H1 (cell line): ENCODE measurements at regions not wholly inside any gene's neighbourhood (a gene's known extent, or its start where the extent isn't known, plus 50 kb on each side); places are given as distances from the start of the nearest gene placed in this dataset.

ENCODE experiments used
- CTCF ChIA-PET: fragments of 300-600 bp; sonication (Branson Sonifier 250); formaldehyde crosslinking; loops from one replicate; lab custom pipeline; 2021; ENCODE audit not compliant: partially characterized antibody; lab: Charles Lee
- POLR2A ChIA-PET: fragments of 300-600 bp; sonication (Branson Sonifier 250); formaldehyde crosslinking; loops from one replicate; lab custom pipeline; 2021; ENCODE audit warnings: inconsistent platforms; ENCODE audit not compliant: partially characterized antibody; lab: Charles Lee
- DNase-seq, 2 experiments: peaks; one replicate each; pipeline versions ENCODE4 v3.0.0 to v3.0.0-alpha.2; 2010 to 2022; ENCODE audit warnings: low spot score in 2 of 2, low read depth in 1 of 2, mixed read lengths in 1 of 2
- FAIRE-seq: peaks from 2 replicates; lab custom pipeline; 2011; peaks lifted over from hg19 to GRCh38; lab: Jason Lieb, UNC
- H2AFZ ChIP-seq: 2 replicates; pipeline ENCODE4 v1.8.1; 2012; ENCODE audit warnings: low read length, inconsistent platforms
- H2AK5ac ChIP-seq: 2 replicates; pipeline ENCODE4 v1.6.1; 2013; ENCODE audit warnings: low read depth, low read length
- H2BK120ac ChIP-seq: replicated peaks from 2 replicates; pipeline ENCODE3; 2013; ENCODE audit warnings: low read depth, low read length, inconsistent platforms
- H2BK12ac ChIP-seq: 2 replicates; pipeline ENCODE4 v1.6.1; 2013; ENCODE audit warnings: low read depth, low read length
- H2BK15ac ChIP-seq: 2 replicates; pipeline ENCODE4 v1.6.1; 2013; ENCODE audit warnings: low read length
- H2BK20ac ChIP-seq: 2 replicates; pipeline ENCODE4 v1.6.1; 2013; ENCODE audit warnings: low read length
- H2BK5ac ChIP-seq: 2 replicates; pipeline ENCODE4 v1.6.1; 2013; ENCODE audit warnings: low read depth, low read length
- H3K14ac ChIP-seq: 2 replicates; pipeline ENCODE4 v1.6.1; 2013; ENCODE audit warnings: inconsistent platforms; ENCODE audit not compliant: insufficient read length
- H3K18ac ChIP-seq: 2 replicates; pipeline ENCODE4 v1.6.1; 2013; ENCODE audit warnings: low read length; ENCODE audit errors: extremely low read depth
- H3K23ac ChIP-seq: 2 replicates; pipeline ENCODE4 v1.6.1; 2013; ENCODE audit warnings: inconsistent platforms; ENCODE audit not compliant: insufficient read length
- H3K23me2 ChIP-seq: 2 replicates; pipeline ENCODE4 v1.6.1; 2013; ENCODE audit warnings: low read depth, low read length
- H3K27ac ChIP-seq: 2 replicates; pipeline ENCODE4 v1.6.1; 2011; ENCODE audit warnings: low read depth, low read length, inconsistent platforms
- H3K27me3 ChIP-seq, 4 experiments: replicated peaks in 1 of 4; 1 replicate in 1 of 4; 2 replicates in 3 of 4; pipeline versions ENCODE4 v1.6.1 to v1.8.1; 2011 to 2013; ENCODE audit warnings: low read length in 3 of 4, mild to moderate bottlenecking in 3 of 4, inconsistent platforms in 2 of 4, mixed read lengths in 2 of 4, moderate library complexity in 1 of 4; ENCODE audit not compliant: control insufficient read depth in 3 of 4, insufficient read depth in 3 of 4; ENCODE audit errors: extremely low read depth in 1 of 4
- H3K36me3 ChIP-seq, 4 experiments: 2 replicates each; pipeline versions ENCODE4 v1.6.1 to v1.8.1; 2011 to 2013; ENCODE audit warnings: mild to moderate bottlenecking in 4 of 4, low read length in 3 of 4, moderate library complexity in 2 of 4, control low read depth in 1 of 4, inconsistent platforms in 1 of 4; ENCODE audit not compliant: insufficient read depth in 4 of 4, control insufficient read depth in 2 of 4
- H3K4ac ChIP-seq: replicated peaks from 2 replicates; pipeline ENCODE3; 2013; ENCODE audit warnings: low read length, low read depth, mixed read lengths, inconsistent platforms; ENCODE audit not compliant: insufficient read length
- H3K4me1 ChIP-seq, 4 experiments: replicated peaks in 1 of 4; 1 replicate in 1 of 4; 2 replicates in 3 of 4; pipeline versions ENCODE4 v1.6.1 to v1.8.1; 2011 to 2013; ENCODE audit warnings: low read length in 3 of 4, inconsistent platforms in 2 of 4, mixed read lengths in 1 of 4; ENCODE audit not compliant: insufficient read depth in 4 of 4, control insufficient read depth in 3 of 4
- H3K4me2 ChIP-seq, 2 experiments: 2 replicates each; pipeline versions ENCODE4 v1.6.1 to v1.8.1; 2011 to 2013; ENCODE audit warnings: low read depth in 2 of 2, low read length in 2 of 2, control low read depth in 1 of 2, inconsistent platforms in 1 of 2, mild to moderate bottlenecking in 1 of 2; ENCODE audit not compliant: insufficient read depth in 1 of 2
- H3K4me3 ChIP-seq, 4 experiments: fragments of 200-600, 300-600 bp in 1 of 4; sonication (generic), shearing (Covaris generic), sonication (Bioruptor Twin) in 1 of 4; 2 replicates each; pipeline versions ENCODE4 v1.5.1 to v1.8.1; 2011 to 2016; ENCODE audit warnings: low read length in 4 of 4, low read depth in 3 of 4, control low read depth in 2 of 4, inconsistent platforms in 2 of 4, mild to moderate bottlenecking in 2 of 4, mixed read lengths in 1 of 4, moderate library complexity in 1 of 4; ENCODE audit not compliant: insufficient read depth in 2 of 4; ENCODE audit errors: extremely low read depth in 1 of 4
- H3K56ac ChIP-seq: replicated peaks from 2 replicates; pipeline ENCODE3; 2013; ENCODE audit warnings: low read depth, mild to moderate bottlenecking, mixed read lengths, low read length, inconsistent platforms; ENCODE audit not compliant: insufficient read length
- H3K79me1 ChIP-seq: 2 replicates; pipeline ENCODE4 v1.6.1; 2013; ENCODE audit warnings: low read depth, low read length, control low read depth
- H3K79me2 ChIP-seq, 2 experiments: 2 replicates each; pipeline versions ENCODE4 v1.6.1 to v1.8.1; 2012 to 2013; ENCODE audit warnings: low read length in 2 of 2, mild to moderate bottlenecking in 2 of 2, inconsistent platforms in 1 of 2; ENCODE audit not compliant: insufficient read depth in 2 of 2, control insufficient read depth in 1 of 2
- H3K9ac ChIP-seq, 4 experiments: replicated peaks in 1 of 4; 1 replicate in 1 of 4; 2 replicates in 3 of 4; pipeline versions ENCODE4 v1.6.1 to v1.8.1; 2011 to 2013; ENCODE audit warnings: low read depth in 3 of 4, low read length in 3 of 4, control low read depth in 2 of 4, mild to moderate bottlenecking in 2 of 4, moderate library complexity in 2 of 4, inconsistent platforms in 1 of 4; ENCODE audit errors: extremely low read depth in 1 of 4
- H3K9me3 ChIP-seq, 2 experiments: 2 replicates each; pipeline versions ENCODE4 v1.6.1 to v1.8.1; 2012 to 2013; ENCODE audit warnings: mild to moderate bottlenecking in 2 of 2, moderate library complexity in 2 of 2, control low read depth in 1 of 2, inconsistent platforms in 1 of 2, low read depth in 1 of 2, low read length in 1 of 2, mixed read lengths in 1 of 2; ENCODE audit not compliant: insufficient read depth in 2 of 2
- H4K20me1 ChIP-seq, 2 experiments: replicated peaks in 1 of 2; 2 replicates each; pipeline versions ENCODE3 to v1.8.1; 2011 to 2013; ENCODE audit warnings: inconsistent platforms in 2 of 2, low read length in 2 of 2, mild to moderate bottlenecking in 1 of 2; ENCODE audit not compliant: insufficient read depth in 2 of 2, control insufficient read depth in 1 of 2
- H4K5ac ChIP-seq: 2 replicates; pipeline ENCODE4 v1.6.1; 2013; ENCODE audit warnings: low read length, low read depth, mixed read lengths, inconsistent platforms; ENCODE audit not compliant: insufficient read length
- H4K8ac ChIP-seq: 2 replicates; pipeline ENCODE4 v1.8.0; 2013; ENCODE audit warnings: mild to moderate bottlenecking, moderate library complexity, low read length, inconsistent platforms; ENCODE audit not compliant: insufficient read depth; ENCODE audit errors: extremely low read depth
- H4K91ac ChIP-seq: replicated peaks from 2 replicates; pipeline ENCODE3; 2013; ENCODE audit warnings: low read length, mixed read lengths, inconsistent platforms; ENCODE audit not compliant: insufficient read length
- CBX8 ChIP-seq: fragments of 300-800, 300-1000 bp; sonication (generic); IDR thresholded peaks from 2 replicates; pipeline ENCODE4 v1.7.1; 2016; ENCODE audit warnings: low read depth, low read length, borderline replicate concordance
- HDAC2 ChIP-seq, 2 experiments: fragments of 300-600 bp in 1 of 2; sonication (generic) in 1 of 2; IDR thresholded peaks; 2 replicates each; pipeline ENCODE4 v1.6.1; 2011 to 2012; ENCODE audit warnings: low read depth in 2 of 2, low read length in 2 of 2, mild to moderate bottlenecking in 2 of 2, moderate library complexity in 2 of 2, borderline replicate concordance in 1 of 2, inconsistent platforms in 1 of 2
- JUN ChIP-seq: IDR thresholded peaks from 2 replicates; pipeline ENCODE4 v1.6.1; 2011; ENCODE audit warnings: low read depth, mild to moderate bottlenecking, improper control_type of control experiment, low read length
- POU5F1 ChIP-seq: IDR thresholded peaks from 2 replicates; pipeline ENCODE4 v1.6.1; 2011; ENCODE audit warnings: low read depth, mild to moderate bottlenecking, low read length, moderate library complexity
- RNF2 ChIP-seq: fragments of 200-900, 300-1000 bp; sonication (generic); IDR thresholded peaks from 2 replicates; pipeline ENCODE4 v1.7.1; 2016; ENCODE audit warnings: borderline replicate concordance, low read depth, mild to moderate bottlenecking, antibody characterized with exemption, low read length; ENCODE audit not compliant: poor library complexity, severe bottlenecking; ENCODE audit errors: missing control alignments
- SP4 ChIP-seq: IDR thresholded peaks from 2 replicates; pipeline ENCODE4 v1.6.1; 2012; ENCODE audit warnings: low read length, inconsistent platforms
- SUZ12 ChIP-seq: fragments of 200-600 bp; sonication (generic); IDR thresholded peaks from 2 replicates; pipeline ENCODE4 v1.6.1; 2012; ENCODE audit warnings: mild to moderate bottlenecking, inconsistent platforms, low read length, moderate library complexity, mixed read lengths
- TEAD4 ChIP-seq: IDR thresholded peaks from 2 replicates; pipeline ENCODE4 v1.6.1; 2012; ENCODE audit warnings: low read depth, low read length, inconsistent platforms, mixed read lengths
- WGBS, 2 experiments: shearing (Covaris generic) in 1 of 2; methylation state at CpG; one replicate each; pipeline versions ENCODE4 v1.1.6 to v1.1.7; 2013 to 2015; ENCODE audit warnings: low lambda C conversion rate in 2 of 2, mixed read lengths in 2 of 2, inconsistent platforms in 1 of 2, low coverage in 1 of 2, missing lambda C conversion rate in 1 of 2; ENCODE audit not compliant: insufficient replicate concordance in 2 of 2, insufficient coverage in 1 of 2, insufficient read length in 1 of 2; ENCODE audit errors: extremely low coverage in 1 of 2, missing lambda C conversion rate in 1 of 2; 5-methylcytosine and 5-hydroxymethylcytosine counted together

DNA sequence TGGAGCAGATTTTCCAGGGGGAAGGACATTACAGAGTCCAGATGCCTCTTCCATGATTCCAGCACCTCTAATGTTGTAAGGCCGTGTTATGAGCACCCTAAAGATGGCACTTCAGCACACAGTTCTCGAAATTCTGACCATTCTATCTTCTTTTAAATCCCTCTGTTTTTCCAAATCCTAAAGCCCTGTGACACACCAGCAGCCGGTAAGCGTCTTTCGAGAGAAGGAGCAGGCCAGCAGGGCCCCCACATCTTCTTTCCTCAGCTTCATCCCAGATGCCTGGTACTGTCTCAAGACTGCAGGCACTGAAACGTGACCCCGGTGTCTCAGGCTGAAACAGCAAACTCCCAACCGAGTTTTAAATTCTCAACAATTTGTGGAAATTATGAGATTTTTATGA, 211.6 kb upstream of the FOXQ1 start:
- Histone ChIP-seq H2AK5ac (no peak overlapping the region), H4K5ac (no peak overlapping the region), H3K36me3 (no peaks in the 10 kb centered on the region), H2BK12ac (no peak overlapping the region), H2BK5ac (no peak overlapping the region), H2BK120ac (no peak overlapping the region), H3K79me1 (no peaks in the 10 kb centered on the region), H3K4ac (no peak overlapping the region), H3K4me3 (no peak overlapping the region), H3K14ac (no peak overlapping the region), H3K23me2 (no peaks in the 10 kb centered on the region), H2AFZ (no peak overlapping the region), H3K4me1 (peaks cover 0 to 4% (median 0%) of the 10 kb centered on the region in 4 experiments; a peak in 2 of 7 replicates), H2BK20ac (no peak overlapping the region), H2BK15ac (no peak overlapping the region), H3K23ac (no peak overlapping the region), H3K9ac (no peak overlapping the region), H3K27ac (no peak overlapping the region), H3K4me2 (no peak overlapping the region), H4K8ac (no peak overlapping the region), H3K9me3 (no peaks in the 10 kb centered on the region), H3K79me2 (no peaks in the 10 kb centered on the region), H3K18ac (no peak overlapping the region), H4K20me1 (peaks cover 2 to 3% of the 10 kb centered on the region in 2 experiments), H3K27me3 (peaks cover 48 to 69% (median 62%) of the 10 kb centered on the region in 4 experiments), H4K91ac (no peak overlapping the region), H3K56ac (no peak overlapping the region)
- DNase-seq = no peak
- FAIRE-seq = no peak
- ChIA-PET POLR2A (no interaction called here), CTCF (no interaction called here)
- TF ChIP-seq JUN (no peak), TEAD4 (no peak), POU5F1 (no peak), SP4 (no peak), CBX8 (no peak), SUZ12 (no peak), HDAC2 (IDR thresholded peaks at IDR 0.05; ENCODE audit: borderline replicate concordance in 1 of 2, low read depth in 2 of 2, low read length in 2 of 2) (no peak), RNF2 (no peak)
- WGBS, 2 experiments = 91% methylated on average over 8 of the region's 8 CpGs; no CpG with 5 or more reads in 1 of the 2 experiments
